Mucosa of gallbladder (tissue), 1 donor: ENCODE measurements at regions not wholly inside any gene's neighbourhood (a gene's known extent, or its start where the extent isn't known, plus 50 kb on each side); places are given as distances from the start of the nearest gene placed in this dataset.
"Not testable (repeated sequence)": the region's sequence is repeated elsewhere in the genome, so short reads cannot be mapped to it uniquely, and the experiment has no call there.

Source experiments
- DNase-seq: peaks from one replicate; pipeline ENCODE4 v3.0.0-alpha.2; 2020; ENCODE audit warnings: low spot score
- donor health status: DM: no; HTN: no; CAD: no.

DNA sequence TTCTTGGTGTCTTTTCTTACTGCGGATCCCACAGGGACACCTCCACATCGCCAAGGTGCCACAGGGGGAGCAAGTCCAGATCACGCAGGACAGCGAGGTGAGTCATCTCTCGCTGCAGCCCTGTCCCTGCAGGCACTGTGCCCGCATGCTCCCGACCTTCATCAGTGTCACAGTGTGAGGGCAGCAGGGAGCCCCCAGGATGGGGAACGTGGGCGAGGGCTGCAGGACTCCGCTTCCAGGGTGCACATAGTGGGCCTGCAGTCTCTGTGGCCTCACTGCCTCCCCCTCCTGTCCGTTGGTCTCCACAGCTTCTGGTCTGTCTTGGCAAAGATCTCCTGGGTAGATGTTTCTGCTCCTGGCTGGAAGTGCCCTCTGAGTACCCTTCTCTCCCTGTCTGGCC, 78.0 kb downstream of the NPIPB11 start:
- DNase-seq, result not testable (repeated sequence)

- DNase-seq, result not testable (repeated sequence)
Measured at GRCh38 chr16:29327631-29328408, 78.7 kb downstream of the NPIPB11 start.

GRCh38 chr16:29326164-29327125, 80.1 kb downstream of the NPIPB11 start:
- DNase-seq, result not testable (repeated sequence)

DNA sequence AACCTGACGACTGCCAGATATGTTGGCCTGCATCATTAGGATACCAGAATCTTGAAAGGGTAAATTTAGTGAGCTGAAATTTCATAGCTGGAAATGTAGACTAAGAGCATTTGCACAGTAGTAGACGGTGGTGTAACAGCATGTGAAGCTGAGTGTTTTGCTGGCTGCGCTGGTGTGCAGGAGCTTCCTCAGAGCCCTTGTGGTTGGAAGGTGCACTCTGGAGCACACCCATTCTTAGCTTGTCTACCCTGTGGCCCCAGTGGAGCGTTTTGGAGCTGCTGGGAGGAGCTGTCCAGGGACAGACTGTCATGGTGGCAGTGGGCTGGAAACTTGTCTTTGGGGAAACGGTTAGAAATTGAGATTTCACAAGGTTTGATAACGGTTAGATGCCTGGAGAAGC, 82.8 kb downstream of the NPIPB11 start:
- DNase-seq, result not testable (repeated sequence)

GRCh38 chr16:29321585-29321984, 84.9 kb downstream of the NPIPB11 start:
- DNase-seq, result no peak

GRCh38 chr16:29321000-29321393, 85.5 kb downstream of the NPIPB11 start:
- DNase-seq, result no peak

- DNase-seq, result no peak
Measured at GRCh38 chr16:29320274-29320999, 86.1 kb downstream of the NPIPB11 start.

- DNase-seq, result no peak
Measured at GRCh38 chr16:29319726-29320125, 86.8 kb downstream of the NPIPB11 start.

- DNase-seq, result not testable (repeated sequence)
Measured at GRCh38 chr16:29318561-29318968, 87.9 kb downstream of the NPIPB11 start.

GRCh38 chr16:29318037-29318436, 88.5 kb downstream of the NPIPB11 start:
- DNase-seq, result no peak

GRCh38 chr16:29317269-29317668, 89.2 kb downstream of the NPIPB11 start:
- no peak for DNase-seq

GRCh38 chr16:29316761-29317183, 89.7 kb downstream of the NPIPB11 start:
- DNase-seq, result no peak

- no peak for DNase-seq
Measured at GRCh38 chr16:29315916-29316517, 90.5 kb downstream of the NPIPB11 start.

- no peak for DNase-seq
Measured at GRCh38 chr16:29315046-29315445, 91.5 kb downstream of the NPIPB11 start.

DNA sequence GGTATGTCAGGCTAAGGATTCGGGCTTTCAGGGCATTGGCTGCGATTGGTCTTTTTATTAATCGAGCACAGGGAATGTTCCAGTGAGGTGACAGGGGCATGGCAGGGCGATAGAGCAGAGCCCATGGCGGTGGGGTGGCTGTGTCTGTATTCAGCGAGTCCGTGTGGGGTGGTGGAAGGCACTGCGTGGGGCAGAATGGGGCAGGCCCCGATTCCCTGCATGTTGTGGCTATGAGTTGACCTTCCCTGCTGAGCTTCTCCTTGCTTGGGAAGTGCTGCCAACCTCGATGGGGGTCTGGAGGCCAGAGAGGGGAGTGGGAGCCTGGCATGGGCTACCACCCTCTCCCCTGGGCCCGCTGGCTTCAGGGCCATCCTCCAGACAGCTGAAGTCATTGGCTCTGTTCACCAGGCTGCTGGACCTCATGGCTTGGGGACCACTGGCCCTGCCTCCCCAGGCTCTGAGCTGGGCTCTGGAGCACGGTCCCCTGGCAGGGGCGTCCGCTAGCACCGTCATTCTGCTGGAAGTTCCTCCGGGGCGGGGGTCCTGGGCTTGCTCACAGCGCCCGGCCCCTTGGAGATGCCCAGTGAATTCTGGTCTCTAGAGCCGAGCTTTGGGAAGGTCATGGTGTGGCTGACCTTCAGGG, 92.1 kb downstream of the NPIPB11 start:
- no peak for DNase-seq

- no peak for DNase-seq
Measured at GRCh38 chr16:29313559-29314048, 92.9 kb downstream of the NPIPB11 start.

GRCh38 chr16:29312835-29313558, 93.5 kb downstream of the NPIPB11 start:
- DNase-seq, result no peak

- not testable (repeated sequence) for DNase-seq
Measured at GRCh38 chr16:29312345-29312675, 94.2 kb downstream of the NPIPB11 start.

- DNase-seq, result no peak
Measured at GRCh38 chr16:29311461-29312344, 94.8 kb downstream of the NPIPB11 start.
